Astrocyte of the cerebellum (primary cell): ENCODE measurements at regions not wholly inside any gene's neighbourhood (a gene's known extent, or its start where the extent isn't known, plus 50 kb on each side); places are given as distances from the start of the nearest gene placed in this dataset.

Experiments
- DNase-seq: peaks from one replicate; pipeline ENCODE4 v3.0.0-alpha.2; 2011; ENCODE audit warnings: low read depth
- H3K4me3 ChIP-seq: 2 replicates; pipeline ENCODE4 v1.5.1; 2011; ENCODE audit warnings: mild to moderate bottlenecking, low read depth, low read length, moderate library complexity
- CTCF ChIP-seq: IDR thresholded peaks from 2 replicates; pipeline ENCODE4 v1.5.1; 2012; ENCODE audit warnings: low read length, low read depth, moderate library complexity, mild to moderate bottlenecking; ENCODE audit errors: missing control alignments
- in situ Hi-C: cut with HindIII; loops from 2 replicates; pipeline ENCODE4 v1.10.0; 2017; ENCODE audit warnings: low sequenced_read_pairs

DNA sequence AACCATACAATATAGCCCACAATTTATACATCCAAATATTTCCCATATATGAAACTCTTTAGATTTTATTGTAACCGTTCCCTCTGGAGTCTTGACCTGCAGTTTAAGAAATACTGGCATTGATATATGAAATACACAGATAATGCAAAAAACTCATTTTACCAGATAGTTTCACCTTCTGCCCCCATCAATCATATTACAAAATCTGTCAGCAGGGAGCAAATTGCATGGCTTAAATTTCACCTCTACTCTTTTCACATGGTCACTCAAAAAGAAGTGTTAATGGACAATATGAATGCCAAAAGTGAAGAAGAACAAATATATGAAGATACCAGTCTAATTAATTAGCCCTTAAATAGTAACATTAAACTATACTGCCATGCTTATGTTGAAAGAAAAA is 57.0 kb upstream of the TMEM106B start:
- TF ChIP-seq CTCF, result no peak
- in situ Hi-C loops, result no loop called here
- DNase-seq, result no peak
- H3K4me3 ChIP-seq, result no peak overlapping the region

DNA sequence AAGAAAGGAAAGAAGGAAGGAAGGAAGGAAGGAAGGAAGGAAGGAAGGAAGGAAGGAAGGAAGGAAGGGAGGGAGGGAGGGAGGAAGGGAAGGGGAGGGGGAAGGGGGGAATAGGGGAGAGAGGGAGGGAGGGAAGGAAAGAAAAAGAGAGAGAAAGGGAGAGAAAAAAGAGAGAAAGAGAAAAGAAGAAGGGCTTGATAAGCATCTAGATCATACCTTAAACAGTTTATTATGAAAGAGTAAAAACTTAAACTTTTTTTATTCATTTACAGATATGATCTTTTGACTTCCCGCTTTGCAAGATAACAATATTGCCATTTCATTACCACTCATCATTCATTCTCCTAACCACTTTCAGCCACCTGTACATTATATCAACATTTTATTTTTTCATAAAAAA is 53.6 kb upstream of the TMEM106B start:
- H3K4me3 ChIP-seq, result no peak overlapping the region
- no peak for TF ChIP-seq CTCF
- DNase-seq, result no peak
- in situ Hi-C loops, result no loop called here

DNA sequence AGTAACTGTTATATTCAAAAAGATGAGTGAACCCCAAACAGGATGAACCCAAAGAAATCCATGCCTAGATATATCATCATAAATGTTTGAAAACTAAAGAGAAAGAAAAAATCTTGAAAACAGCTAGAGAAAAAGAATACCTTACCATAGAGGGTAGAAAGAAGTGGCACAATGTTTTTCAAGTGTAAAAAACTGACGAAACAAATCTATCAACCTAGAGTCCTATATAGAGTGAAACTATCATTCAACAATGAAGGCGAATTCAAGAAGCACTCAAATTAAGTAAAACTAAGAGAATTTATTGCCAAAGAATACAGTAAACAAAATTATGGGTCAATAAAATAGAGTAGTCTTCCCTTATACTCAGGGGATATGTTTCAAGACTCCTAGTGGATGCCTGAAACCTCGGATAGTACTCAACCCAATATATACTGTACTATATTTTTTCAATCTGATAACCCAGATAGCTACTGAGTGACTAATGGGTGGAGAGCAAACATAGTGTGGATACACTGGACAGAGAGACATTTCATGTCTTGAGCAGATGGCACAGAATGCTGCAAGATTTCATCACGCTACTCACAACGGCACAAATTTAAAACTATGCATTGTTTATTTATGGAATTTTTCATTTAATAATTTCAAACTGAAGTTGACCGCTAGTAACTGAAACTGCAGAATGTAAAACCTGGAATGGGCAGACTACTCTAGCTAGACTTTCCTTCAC is 52.6 kb upstream of the TMEM106B start:
- no peak for DNase-seq
- no peak overlapping the region for H3K4me3 ChIP-seq
- in situ Hi-C loops, result no loop called here
- TF ChIP-seq CTCF, result no peak

DNA sequence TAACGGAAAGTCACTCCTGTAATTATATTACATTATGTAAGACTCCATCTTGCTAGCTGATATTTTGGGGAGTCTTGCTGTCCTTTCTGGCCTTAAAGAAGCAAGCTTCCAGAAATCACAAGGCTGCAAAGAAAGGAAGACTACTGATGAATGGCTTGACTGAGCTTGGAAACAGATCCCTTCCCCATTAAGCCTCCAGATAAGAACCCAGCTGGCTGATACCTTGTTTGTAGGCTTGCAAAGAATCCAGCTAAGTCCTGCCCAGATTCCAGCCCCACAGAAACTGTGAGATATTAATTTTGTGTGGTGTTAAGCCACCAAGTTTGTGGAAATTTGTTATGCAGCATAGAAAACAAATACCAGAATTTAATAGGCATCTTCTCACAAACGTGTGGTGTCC is 49.9 kb upstream of the TMEM106B start:
- in situ Hi-C loops, result no loop called here
- TF ChIP-seq CTCF, result no peak
- H3K4me3 ChIP-seq, result no peak overlapping the region
- DNase-seq, result no peak
